ENCODE measurements at regions not wholly inside any gene's neighbourhood (a gene's known extent, or its start where the extent isn't known, plus 50 kb on each side); places are given as distances from the start of the nearest gene placed in this dataset.
"Not testable (repeated sequence)": the region's sequence is repeated elsewhere in the genome, so short reads cannot be mapped to it uniquely, and the experiment has no call there.

- not testable (repeated sequence) for H3K23me2 ChIP-seq (ENCODE audit: insufficient read length, low read depth, low read length, poor library complexity, severe bottlenecking); H3K27ac Mint-ChIP-seq
- WGBS (ENCODE audit: extremely low coverage, insufficient read length, low lambda C conversion rate), result no CpG with 5 or more reads among the region's 2 CpGs
Observed at GRCh38 chr17:21570427-21570826, 121.9 kb upstream of the KCNJ18 start.

GRCh38 chr17:21572148-21572547 is 120.2 kb upstream of the KCNJ18 start:
- not testable (repeated sequence) for H4K20me1 ChIP-seq (ENCODE audit: control insufficient read depth, insufficient read depth, insufficient read length); H2BK120ac ChIP-seq (ENCODE audit: low read depth, low read length, poor library complexity, severe bottlenecking); H3K27ac Mint-ChIP-seq; H3K18ac ChIP-seq (ENCODE audit: insufficient read length, low read depth, low read length); H2BK5ac ChIP-seq (ENCODE audit: insufficient read length, low read length); H3K27me3 Mint-ChIP-seq (ENCODE audit: low read depth); H3T11ph ChIP-seq (ENCODE audit: low read length); H3K4me1 ChIP-seq (ENCODE audit: insufficient read depth, low read length); H3K4ac ChIP-seq (ENCODE audit: low read depth, low read length); H2BK12ac ChIP-seq (ENCODE audit: insufficient read length, low read depth, low read length); DNase-seq; H2BK20ac ChIP-seq (ENCODE audit: low read depth, low read length, poor library complexity, severe bottlenecking); H2AFZ ChIP-seq (ENCODE audit: low read length); H3K14ac ChIP-seq (ENCODE audit: insufficient read depth, low read length); H3K23ac ChIP-seq (ENCODE audit: insufficient read length, low read depth, low read length); H4K8ac ChIP-seq (replicated peaks; ENCODE audit: insufficient read length, low read depth, low read length); H3K4me3 Mint-ChIP-seq; H3K56ac ChIP-seq (ENCODE audit: insufficient read length, low read depth, low read length); H4K5ac ChIP-seq (ENCODE audit: insufficient read length, low read depth, low read length); H3K9ac ChIP-seq (ENCODE audit: extremely low read depth, insufficient read length, low read length); H3K27me3 ChIP-seq (ENCODE audit: insufficient read depth, low read length); H3K4me2 ChIP-seq (ENCODE audit: insufficient read depth, insufficient read length, low read length); H3K23me2 ChIP-seq (ENCODE audit: insufficient read length, low read depth, low read length, poor library complexity, severe bottlenecking); H3K79me1 ChIP-seq (ENCODE audit: insufficient read depth, low read depth, low read length, poor library complexity, severe bottlenecking); H4K91ac ChIP-seq (ENCODE audit: insufficient read length, low read depth, low read length); H2AK5ac ChIP-seq (ENCODE audit: insufficient read length, low read length); H3K27ac ChIP-seq (ENCODE audit: insufficient read length, low read depth, low read length); H2BK15ac ChIP-seq (ENCODE audit: low read depth, low read length); H3K4me1 Mint-ChIP-seq; H3K79me2 ChIP-seq (ENCODE audit: insufficient read depth, low read length)
- Mint-ChIP-seq H3K36me3 (ENCODE audit: insufficient read depth in 1 of 3, low read depth in 3 of 3) (peaks cover 8 to 21% (median 8%) of the 10 kb centered on the region in 3 experiments; a peak in 6 of 7 replicates), H3K9me3 (peaks cover 74 to 77% of the 10 kb centered on the region in 2 experiments)
- H3K9me3 ChIP-seq (ENCODE audit: control insufficient read depth, low read depth, low read length), result peaks cover 42% of the 10 kb centered on the region
- WGBS (ENCODE audit: extremely low coverage, insufficient read length, low lambda C conversion rate), result no CpG with 5 or more reads among the region's 1 CpG

More at GRCh38 chr17:21570427-21570826, 121.9 kb upstream of the KCNJ18 start:
- H4K20me1 ChIP-seq (ENCODE audit: control insufficient read depth, insufficient read depth, insufficient read length); H2AK5ac ChIP-seq (ENCODE audit: insufficient read length, low read length); H3K79me1 ChIP-seq (ENCODE audit: insufficient read depth, low read depth, low read length, poor library complexity, severe bottlenecking); H3K23ac ChIP-seq (ENCODE audit: insufficient read length, low read depth, low read length); DNase-seq; H2BK20ac ChIP-seq (ENCODE audit: low read depth, low read length, poor library complexity, severe bottlenecking); H2BK120ac ChIP-seq (ENCODE audit: low read depth, low read length, poor library complexity, severe bottlenecking); H2AFZ ChIP-seq (ENCODE audit: low read length); H2BK15ac ChIP-seq (ENCODE audit: low read depth, low read length); H3K14ac ChIP-seq (ENCODE audit: insufficient read depth, low read length); H3K27me3 ChIP-seq (ENCODE audit: insufficient read depth, low read length); H3K18ac ChIP-seq (ENCODE audit: insufficient read length, low read depth, low read length); H3K27ac ChIP-seq (ENCODE audit: insufficient read length, low read depth, low read length); H4K5ac ChIP-seq (ENCODE audit: insufficient read length, low read depth, low read length); H3K4ac ChIP-seq (ENCODE audit: low read depth, low read length); H3K4me1 ChIP-seq (ENCODE audit: insufficient read depth, low read length); H3K79me2 ChIP-seq (ENCODE audit: insufficient read depth, low read length); H3K4me3 Mint-ChIP-seq; H3T11ph ChIP-seq (ENCODE audit: low read length); H4K8ac ChIP-seq (replicated peaks; ENCODE audit: insufficient read length, low read depth, low read length); H3K9ac ChIP-seq (ENCODE audit: extremely low read depth, insufficient read length, low read length); H3K4me2 ChIP-seq (ENCODE audit: insufficient read depth, insufficient read length, low read length); H3K56ac ChIP-seq (ENCODE audit: insufficient read length, low read depth, low read length); H2BK12ac ChIP-seq (ENCODE audit: insufficient read length, low read depth, low read length); H3K4me1 Mint-ChIP-seq; H3K27me3 Mint-ChIP-seq (ENCODE audit: low read depth); H4K91ac ChIP-seq (ENCODE audit: insufficient read length, low read depth, low read length); H2BK5ac ChIP-seq (ENCODE audit: insufficient read length, low read length): not testable (repeated sequence)
- Mint-ChIP-seq H3K9me3 (peaks cover 77 to 78% of the 10 kb centered on the region in 2 experiments), H3K36me3 (ENCODE audit: insufficient read depth in 1 of 3, low read depth in 3 of 3) (peaks cover 6 to 21% (median 8%) of the 10 kb centered on the region in 3 experiments; a peak in 6 of 7 replicates)
- peaks cover 39% of the 10 kb centered on the region for H3K9me3 ChIP-seq (ENCODE audit: control insufficient read depth, low read depth, low read length)

Data from H9 (cell line).